ENCODE measurements at regions not wholly inside any gene's neighbourhood (a gene's known extent, or its start where the extent isn't known, plus 50 kb on each side); places are given as distances from the start of the nearest gene placed in this dataset.

GRCh38 chr7:17094963-17095574 lies 203.4 kb upstream of the AHR start:
- TF ChIP-seq CREB5 (CRISPR knock-in tag; IDR thresholded peaks at IDR 0.05; ENCODE audit: low read depth) (no peak), ZNF8 (CRISPR knock-in tag; IDR thresholded peaks at IDR 0.05) (no peak)

Data from SK-N-SH treated with all-trans-retinoic acid at 6 μM for 48 hours (cell line).